HG02623 (cell line): ENCODE measurements at regions not wholly inside any gene's neighbourhood (a gene's known extent, or its start where the extent isn't known, plus 50 kb on each side); places are given as distances from the start of the nearest gene placed in this dataset.
A peak's percentile ranks its signal among the peaks of the same experiment; 100 is the strongest.
"Not testable (repeated sequence)": the region's sequence is repeated elsewhere in the genome, so short reads cannot be mapped to it uniquely, and the experiment has no call there.

ENCODE experiments used
- ATAC-seq: cut with Tn5 transposase; IDR thresholded peaks from one replicate; pipeline ENCODE4 v1.9.1; 2021; ENCODE audit warnings: moderate library complexity; ENCODE audit not compliant: unreplicated experiment

- ATAC-seq: not testable (repeated sequence)
Observed at GRCh38 chr6:147651-148050, 144.6 kb upstream of the DUSP22 start.

- peak; percentile 94 for ATAC-seq
Observed at GRCh38 chr6:148051-148984, 144.0 kb upstream of the DUSP22 start.

GRCh38 chr6:150147-150546, 142.1 kb upstream of the DUSP22 start:
- ATAC-seq: not testable (repeated sequence)

GRCh38 chr6:152436-152835, 139.9 kb upstream of the DUSP22 start:
- ATAC-seq: not testable (repeated sequence)

- not testable (repeated sequence) for ATAC-seq
Observed at GRCh38 chr6:153026-153425, 139.3 kb upstream of the DUSP22 start.

- not testable (repeated sequence) for ATAC-seq
Observed at GRCh38 chr6:153867-154266, 138.4 kb upstream of the DUSP22 start.

GRCh38 chr6:154321-155092, 137.8 kb upstream of the DUSP22 start:
- not testable (repeated sequence) for ATAC-seq

GRCh38 chr6:156010-156409, 136.3 kb upstream of the DUSP22 start:
- no peak for ATAC-seq

GRCh38 chr6:156441-157140, 135.7 kb upstream of the DUSP22 start:
- not testable (repeated sequence) for ATAC-seq

- ATAC-seq: not testable (repeated sequence)
Observed at GRCh38 chr6:157176-157575, 135.1 kb upstream of the DUSP22 start.

- not testable (repeated sequence) for ATAC-seq
Observed at GRCh38 chr6:161657-162056, 130.6 kb upstream of the DUSP22 start.

- ATAC-seq: no peak
Observed at GRCh38 chr6:164720-165119, 127.6 kb upstream of the DUSP22 start.

GRCh38 chr6:165263-165662, 127.0 kb upstream of the DUSP22 start:
- ATAC-seq: no peak

- no peak for ATAC-seq
Observed at GRCh38 chr6:165906-166305, 126.4 kb upstream of the DUSP22 start.

GRCh38 chr6:168865-169455, 123.3 kb upstream of the DUSP22 start:
- ATAC-seq: no peak

- ATAC-seq: no peak
Observed at GRCh38 chr6:174036-174435, 118.3 kb upstream of the DUSP22 start.

- ATAC-seq: no peak
Observed at GRCh38 chr6:175680-176079, 116.6 kb upstream of the DUSP22 start.

GRCh38 chr6:176766-177165, 115.5 kb upstream of the DUSP22 start:
- no peak for ATAC-seq

- no peak for ATAC-seq
Observed at GRCh38 chr6:178119-178518, 114.2 kb upstream of the DUSP22 start.

- ATAC-seq: not testable (repeated sequence)
Observed at GRCh38 chr6:178929-179328, 113.4 kb upstream of the DUSP22 start.
